OCI-LY1 (cell line): ENCODE measurements at regions not wholly inside any gene's neighbourhood (a gene's known extent, or its start where the extent isn't known, plus 50 kb on each side); places are given as distances from the start of the nearest gene placed in this dataset.
"Not testable (repeated sequence)": the region's sequence is repeated elsewhere in the genome, so short reads cannot be mapped to it uniquely, and the experiment has no call there.

Source experiments
- H2AFZ ChIP-seq: fragments of 200-600 bp; sonication (generic), shearing (Covaris generic); 2 replicates; pipeline ENCODE4 v1.6.0; 2014; ENCODE audit warnings: antibody characterized with exemption, mild to moderate bottlenecking, low read length
- H3F3A ChIP-seq: fragments of 200-600 bp; sonication (generic), shearing (Covaris generic); 2 replicates; pipeline ENCODE4 v1.6.0; 2014; ENCODE audit warnings: mild to moderate bottlenecking, antibody characterized with exemption, low read length, moderate library complexity; ENCODE audit not compliant: insufficient read depth
- H3K27ac ChIP-seq: fragments of 200-600 bp; sonication (generic); 2 replicates; pipeline ENCODE4 v1.5.1; 2014; ENCODE audit warnings: low read length, mixed run types, mild to moderate bottlenecking, low read depth; ENCODE audit not compliant: poor library complexity, severe bottlenecking
- H3K27me3 ChIP-seq: fragments of 200-600 bp; sonication (generic); 2 replicates; pipeline ENCODE4 v1.6.0; 2014; ENCODE audit warnings: antibody characterized with exemption, mild to moderate bottlenecking, low read length, moderate library complexity; ENCODE audit not compliant: insufficient read depth
- H3K36me3 ChIP-seq: fragments of 200-600 bp; sonication (generic); 2 replicates; pipeline ENCODE4 v1.6.1; 2014; ENCODE audit warnings: mild to moderate bottlenecking, antibody characterized with exemption, low read length, moderate library complexity, mixed read lengths; ENCODE audit not compliant: insufficient read depth
- H3K4me1 ChIP-seq: fragments of 200-600 bp; sonication (generic); 2 replicates; pipeline ENCODE4 v1.5.1; 2014; ENCODE audit warnings: mild to moderate bottlenecking, low read length, moderate library complexity; ENCODE audit not compliant: insufficient read depth, severe bottlenecking
- H3K4me2 ChIP-seq: fragments of 200-600 bp; sonication (generic), shearing (Covaris generic); 2 replicates; pipeline ENCODE4 v1.6.1; 2014; ENCODE audit warnings: low read length
- H3K4me3 ChIP-seq: fragments of 200-600 bp; sonication (generic); 2 replicates; pipeline ENCODE4 v1.5.1; 2014; ENCODE audit warnings: low read length, low read depth, mild to moderate bottlenecking, mixed read lengths; ENCODE audit not compliant: poor library complexity, severe bottlenecking
- H3K79me2 ChIP-seq: fragments of 200-600 bp; shearing (Covaris generic); 2 replicates; pipeline ENCODE4 v1.6.1; 2016; ENCODE audit warnings: mixed run types, low read length, mixed read lengths; ENCODE audit not compliant: insufficient read depth
- H3K9ac ChIP-seq: fragments of 200-600 bp; sonication (generic), shearing (Covaris generic); 2 replicates; pipeline ENCODE4 v1.6.1; 2014; ENCODE audit warnings: mild to moderate bottlenecking, low read length, mixed read lengths
- H3K9me2 ChIP-seq: fragments of 200-600 bp; sonication (generic), shearing (Covaris generic); 2 replicates; pipeline ENCODE4 v1.6.1; 2014; ENCODE audit warnings: low read depth, mild to moderate bottlenecking, low read length, mixed read lengths
- H3K9me3 ChIP-seq: fragments of 200-600 bp; shearing (Covaris generic); 2 replicates; pipeline ENCODE4 v1.6.1; 2014; ENCODE audit warnings: low read length, mixed read lengths
- H4K20me1 ChIP-seq: fragments of 200-600 bp; sonication (generic), shearing (Covaris generic); 2 replicates; pipeline ENCODE4 v1.6.0; 2016; ENCODE audit warnings: mild to moderate bottlenecking, low read length; ENCODE audit not compliant: insufficient read depth
- EZH2 ChIP-seq: fragments of 200-600 bp; sonication (generic), shearing (Covaris generic); IDR thresholded peaks from 2 replicates; pipeline ENCODE4 v1.8.0; 2017; ENCODE audit warnings: borderline replicate concordance, mixed run types, mild to moderate bottlenecking, antibody characterized with exemption, low read length, moderate library complexity, mixed read lengths
- TF ChIP-seq, protein P1 (sequence below): fragments of 200-600 bp; sonication (generic), shearing (Covaris generic); IDR thresholded peaks from 2 replicates; pipeline ENCODE4 v1.5.1; 2017; ENCODE audit warnings: mild to moderate bottlenecking, antibody characterized with exemption, low read length, moderate library complexity, mixed read lengths

GRCh38 chrY:12360496-12360895, 340.5 kb upstream of the USP9Y start:
- Histone ChIP-seq H3K9me2 (no peaks in the 10 kb centered on the region), H3K27me3 (no peaks in the 10 kb centered on the region), H3K9me3 (no peaks in the 10 kb centered on the region), H3F3A (no peaks in the 10 kb centered on the region), H3K9ac (no peak overlapping the region), H3K36me3 (no peaks in the 10 kb centered on the region), H3K27ac (no peak overlapping the region), H2AFZ (no peak overlapping the region), H3K79me2 (no peaks in the 10 kb centered on the region), H3K4me2 (no peak overlapping the region), H3K4me1 (no peaks in the 10 kb centered on the region), H4K20me1 (no peaks in the 10 kb centered on the region), H3K4me3 (no peak overlapping the region)
- TF ChIP-seq, protein P1, sequence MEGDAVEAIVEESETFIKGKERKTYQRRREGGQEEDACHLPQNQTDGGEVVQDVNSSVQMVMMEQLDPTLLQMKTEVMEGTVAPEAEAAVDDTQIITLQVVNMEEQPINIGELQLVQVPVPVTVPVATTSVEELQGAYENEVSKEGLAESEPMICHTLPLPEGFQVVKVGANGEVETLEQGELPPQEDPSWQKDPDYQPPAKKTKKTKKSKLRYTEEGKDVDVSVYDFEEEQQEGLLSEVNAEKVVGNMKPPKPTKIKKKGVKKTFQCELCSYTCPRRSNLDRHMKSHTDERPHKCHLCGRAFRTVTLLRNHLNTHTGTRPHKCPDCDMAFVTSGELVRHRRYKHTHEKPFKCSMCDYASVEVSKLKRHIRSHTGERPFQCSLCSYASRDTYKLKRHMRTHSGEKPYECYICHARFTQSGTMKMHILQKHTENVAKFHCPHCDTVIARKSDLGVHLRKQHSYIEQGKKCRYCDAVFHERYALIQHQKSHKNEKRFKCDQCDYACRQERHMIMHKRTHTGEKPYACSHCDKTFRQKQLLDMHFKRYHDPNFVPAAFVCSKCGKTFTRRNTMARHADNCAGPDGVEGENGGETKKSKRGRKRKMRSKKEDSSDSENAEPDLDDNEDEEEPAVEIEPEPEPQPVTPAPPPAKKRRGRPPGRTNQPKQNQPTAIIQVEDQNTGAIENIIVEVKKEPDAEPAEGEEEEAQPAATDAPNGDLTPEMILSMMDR, result no peak
- TF ChIP-seq EZH2, result no peak

DNA sequence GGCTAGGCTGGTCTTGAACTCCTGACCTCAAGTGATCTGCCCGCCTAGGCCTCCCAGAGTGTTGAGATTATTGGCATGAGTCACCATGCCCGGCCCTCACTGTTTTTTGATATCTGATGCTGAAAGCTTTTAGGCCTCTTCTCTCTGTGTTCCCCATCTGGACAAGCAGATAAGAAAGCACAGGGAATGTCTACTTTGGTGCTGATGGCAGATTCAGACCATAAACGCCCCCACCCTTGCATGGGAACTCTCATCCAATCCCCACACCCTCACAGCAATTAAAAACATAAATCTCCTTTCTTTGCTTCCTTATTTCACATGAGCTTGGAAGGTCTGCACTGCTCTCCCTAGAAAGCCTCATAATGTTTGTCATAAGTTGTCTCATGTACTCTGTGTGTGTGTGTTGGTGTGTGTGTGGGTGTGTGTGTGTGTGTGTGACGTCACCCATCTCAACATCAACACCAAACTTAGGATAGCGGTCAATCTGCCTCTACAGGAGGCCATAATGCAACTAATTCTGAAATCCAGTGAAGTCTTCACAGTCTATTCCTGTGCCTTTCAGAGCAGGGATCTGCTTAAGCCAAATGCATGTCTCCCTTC, 335.6 kb upstream of the USP9Y start:
- no peaks in the 10 kb centered on the region for H3K9me3 ChIP-seq
- no peak overlapping the region for H3K4me2 ChIP-seq
- no peaks in the 10 kb centered on the region for H3K27me3 ChIP-seq
- H3K27ac ChIP-seq, result no peak overlapping the region
- no peaks in the 10 kb centered on the region for H3F3A ChIP-seq
- no peaks in the 10 kb centered on the region for H3K79me2 ChIP-seq
- no peaks in the 10 kb centered on the region for H3K36me3 ChIP-seq
- H3K9ac ChIP-seq, result no peak overlapping the region
- no peak for TF ChIP-seq EZH2
- TF ChIP-seq, protein P1, result no peak
- H3K9me2 ChIP-seq, result no peaks in the 10 kb centered on the region
- H3K4me3 ChIP-seq, result no peak overlapping the region
- no peaks in the 10 kb centered on the region for H3K4me1 ChIP-seq
- no peak overlapping the region for H2AFZ ChIP-seq
- no peaks in the 10 kb centered on the region for H4K20me1 ChIP-seq

- H2AFZ ChIP-seq, H3K9me2 ChIP-seq, H3K4me1 ChIP-seq, H3F3A ChIP-seq, H3K9me3 ChIP-seq, H3K36me3 ChIP-seq, H3K9ac ChIP-seq, H3K4me3 ChIP-seq, H4K20me1 ChIP-seq, H3K4me2 ChIP-seq, H3K27ac ChIP-seq, H3K27me3 ChIP-seq, H3K79me2 ChIP-seq: not testable (repeated sequence)
These were observed 326.4 kb upstream of the USP9Y start for GRCh38 chrY:12374588-12374987.

DNA sequence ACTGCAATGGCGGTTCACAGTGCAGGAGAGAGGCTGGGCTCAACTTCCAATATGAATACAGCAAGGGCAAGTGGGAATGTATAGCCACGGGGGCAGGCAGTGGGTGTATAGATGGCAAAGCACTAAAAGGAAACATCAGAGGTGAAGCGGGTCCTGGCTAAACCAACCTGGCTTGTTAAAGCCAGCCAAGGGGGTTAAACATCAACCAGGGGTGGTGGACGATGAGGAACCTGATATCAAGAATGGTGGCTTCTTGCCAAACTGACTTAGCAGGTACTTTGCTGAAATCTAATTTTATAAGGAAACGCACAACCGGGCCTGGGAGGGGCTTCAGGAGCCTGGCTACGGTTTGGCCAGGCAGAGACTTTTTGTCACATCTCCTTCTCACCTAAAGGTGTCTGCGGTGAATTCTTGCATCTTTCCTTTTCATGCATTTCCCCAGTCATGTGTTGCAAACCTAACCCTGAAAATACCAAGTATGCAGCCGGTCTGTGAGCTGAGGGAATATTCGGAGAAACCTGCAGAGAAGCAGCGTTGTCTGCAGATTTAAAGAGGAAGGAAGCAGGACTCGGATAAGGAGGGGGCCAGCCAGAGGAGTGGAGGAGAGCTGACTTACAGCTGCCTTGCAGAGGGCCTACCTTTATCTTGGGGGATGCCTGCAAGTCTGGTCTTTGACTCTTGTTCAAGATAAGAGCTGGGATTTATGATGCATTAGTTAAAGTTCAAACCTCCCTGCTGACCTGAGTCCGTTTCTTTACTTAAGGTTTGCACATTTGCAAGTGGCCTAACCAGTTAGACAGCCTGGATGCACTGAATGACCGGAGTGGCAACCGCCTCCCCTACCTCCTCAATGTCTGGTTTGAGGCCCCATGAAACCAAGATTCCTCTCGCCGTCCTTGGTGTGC, 309.1 kb upstream of the USP9Y start:
- H3K36me3 ChIP-seq, H3K9ac ChIP-seq, H3K4me1 ChIP-seq, H3K9me3 ChIP-seq, H3K4me3 ChIP-seq, H4K20me1 ChIP-seq, H3K4me2 ChIP-seq, H3K27me3 ChIP-seq, H2AFZ ChIP-seq, H3F3A ChIP-seq, H3K27ac ChIP-seq, H3K79me2 ChIP-seq, H3K9me2 ChIP-seq: not testable (repeated sequence)
